ENCODE measurements at regions not wholly inside any gene's neighbourhood (a gene's known extent, or its start where the extent isn't known, plus 50 kb on each side); places are given as distances from the start of the nearest gene placed in this dataset.

DNA sequence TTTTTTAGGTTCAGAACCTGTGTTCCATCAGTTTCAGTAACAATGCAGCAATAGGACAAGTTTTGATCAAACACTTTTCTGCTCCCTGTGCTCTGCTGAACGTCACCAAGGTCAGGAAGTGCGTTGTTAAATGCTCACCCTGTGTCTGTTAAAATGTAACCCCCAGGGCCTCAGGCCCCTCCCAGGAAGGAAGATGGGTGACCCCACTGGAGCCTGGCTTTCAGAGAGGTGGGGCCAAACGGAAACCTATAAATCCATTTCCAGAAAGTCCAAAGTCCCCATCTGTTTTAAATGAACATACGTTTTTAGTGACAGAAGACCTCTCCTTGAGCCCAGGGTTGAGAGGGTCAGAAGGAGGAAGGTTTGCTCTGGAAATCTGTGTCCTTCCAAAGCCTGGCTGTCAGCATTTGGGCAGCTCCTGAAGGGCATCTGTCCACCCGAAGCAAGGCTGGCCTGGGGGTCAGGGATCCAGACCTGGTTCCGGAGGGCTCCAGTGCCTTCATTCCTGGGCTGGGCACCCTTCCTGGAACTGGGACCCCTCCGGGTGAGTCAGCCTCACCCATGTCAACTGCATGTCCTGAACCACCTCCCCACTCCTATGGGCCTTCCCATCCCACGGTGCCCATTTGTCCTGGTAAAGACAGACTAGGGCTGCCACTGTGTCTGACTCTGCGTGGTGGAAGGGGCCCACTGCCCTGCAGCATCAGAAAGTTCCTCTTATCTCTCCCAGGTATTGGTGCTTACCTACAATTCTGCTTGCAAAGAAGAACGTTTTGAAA lies 117.4 kb upstream of the COPS8 start:
- TF ChIP-seq PPARG (CRISPR knock-in tag; conservative IDR thresholded peaks at IDR 0.05) (no peak), GABPA (IDR thresholded peaks at IDR 0.05; ENCODE audit: low read depth, low read length) (peak; percentile 34; the same call in 1 of the 2 replicates), GABPA (CRISPR knock-in tag; IDR thresholded peaks at IDR 0.05; ENCODE audit: low read depth) (peak; percentile 85), HMG20B (CRISPR knock-in tag; conservative IDR thresholded peaks at IDR 0.05) (no peak), ZNF33A (CRISPR knock-in tag; IDR thresholded peaks at IDR 0.05; ENCODE audit: borderline replicate concordance) (no peak)
- TF ChIP-seq, protein P1, sequence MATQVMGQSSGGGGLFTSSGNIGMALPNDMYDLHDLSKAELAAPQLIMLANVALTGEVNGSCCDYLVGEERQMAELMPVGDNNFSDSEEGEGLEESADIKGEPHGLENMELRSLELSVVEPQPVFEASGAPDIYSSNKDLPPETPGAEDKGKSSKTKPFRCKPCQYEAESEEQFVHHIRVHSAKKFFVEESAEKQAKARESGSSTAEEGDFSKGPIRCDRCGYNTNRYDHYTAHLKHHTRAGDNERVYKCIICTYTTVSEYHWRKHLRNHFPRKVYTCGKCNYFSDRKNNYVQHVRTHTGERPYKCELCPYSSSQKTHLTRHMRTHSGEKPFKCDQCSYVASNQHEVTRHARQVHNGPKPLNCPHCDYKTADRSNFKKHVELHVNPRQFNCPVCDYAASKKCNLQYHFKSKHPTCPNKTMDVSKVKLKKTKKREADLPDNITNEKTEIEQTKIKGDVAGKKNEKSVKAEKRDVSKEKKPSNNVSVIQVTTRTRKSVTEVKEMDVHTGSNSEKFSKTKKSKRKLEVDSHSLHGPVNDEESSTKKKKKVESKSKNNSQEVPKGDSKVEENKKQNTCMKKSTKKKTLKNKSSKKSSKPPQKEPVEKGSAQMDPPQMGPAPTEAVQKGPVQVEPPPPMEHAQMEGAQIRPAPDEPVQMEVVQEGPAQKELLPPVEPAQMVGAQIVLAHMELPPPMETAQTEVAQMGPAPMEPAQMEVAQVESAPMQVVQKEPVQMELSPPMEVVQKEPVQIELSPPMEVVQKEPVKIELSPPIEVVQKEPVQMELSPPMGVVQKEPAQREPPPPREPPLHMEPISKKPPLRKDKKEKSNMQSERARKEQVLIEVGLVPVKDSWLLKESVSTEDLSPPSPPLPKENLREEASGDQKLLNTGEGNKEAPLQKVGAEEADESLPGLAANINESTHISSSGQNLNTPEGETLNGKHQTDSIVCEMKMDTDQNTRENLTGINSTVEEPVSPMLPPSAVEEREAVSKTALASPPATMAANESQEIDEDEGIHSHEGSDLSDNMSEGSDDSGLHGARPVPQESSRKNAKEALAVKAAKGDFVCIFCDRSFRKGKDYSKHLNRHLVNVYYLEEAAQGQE (IDR thresholded peaks at IDR 0.05; ENCODE audit: borderline replicate concordance in 1 of 2, low read depth in 1 of 2, low read length in 2 of 2): peak in 1 of 2 experiments; percentile 69; a peak in 3 of 4 replicates

Data from HepG2 (cell line).